GM12891 (cell line): ENCODE measurements at regions not wholly inside any gene's neighbourhood (a gene's known extent, or its start where the extent isn't known, plus 50 kb on each side); places are given as distances from the start of the nearest gene placed in this dataset.

Source experiments
- DNase-seq: peaks from one replicate; pipeline ENCODE4 v3.0.0; 2011; ENCODE audit warnings: low spot score; ENCODE audit not compliant: insufficient read length
- FAIRE-seq: peaks from 2 replicates; lab custom pipeline; 2011; peaks lifted over from hg19 to GRCh38; lab: Jason Lieb, UNC
- PAX5 ChIP-seq: IDR thresholded peaks from 2 replicates; pipeline ENCODE4 v1.6.1; 2011; ENCODE audit warnings: low read length, moderate library complexity, mild to moderate bottlenecking; ENCODE audit not compliant: insufficient read depth, severe bottlenecking
- POLR2A ChIP-seq: IDR thresholded peaks from 2 replicates; pipeline ENCODE4 v1.6.1; 2011; ENCODE audit warnings: low read depth, low read length, control low read depth
- POLR2AphosphoS5 ChIP-seq: IDR thresholded peaks from 2 replicates; pipeline ENCODE4 v1.6.1; 2011; ENCODE audit warnings: low read depth, low read length, control low read depth
- POU2F2 ChIP-seq: IDR thresholded peaks from 2 replicates; pipeline ENCODE4 v1.6.1; 2011; ENCODE audit warnings: low read depth, mild to moderate bottlenecking, control low read depth, low read length, moderate library complexity
- SPI1 ChIP-seq: IDR thresholded peaks from 2 replicates; pipeline ENCODE4 v1.6.1; 2011; ENCODE audit warnings: low read depth, low read length, control low read depth
- TAF1 ChIP-seq: IDR thresholded peaks from 2 replicates; pipeline ENCODE4 v1.6.1; 2011; ENCODE audit warnings: low read depth, low read length, control low read depth

DNA sequence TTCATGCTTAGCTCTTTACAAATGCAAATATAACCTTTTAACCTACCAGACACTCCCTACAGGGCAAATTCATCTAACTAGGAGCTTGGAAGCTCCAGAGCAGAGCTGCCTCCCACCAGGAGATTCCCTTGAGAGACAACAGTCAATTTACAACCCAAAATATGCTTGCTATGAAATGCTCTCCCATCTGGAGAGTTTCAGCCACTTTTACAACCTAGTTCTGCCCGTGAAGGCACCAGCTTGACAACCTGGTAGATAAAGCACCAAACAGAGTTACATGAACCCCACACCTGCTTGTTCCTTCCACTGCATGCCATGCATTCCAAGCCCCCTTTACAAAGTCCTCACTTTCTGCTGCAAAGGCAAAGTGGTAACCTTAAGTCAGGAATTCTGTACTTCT, 215.3 kb upstream of the KIF2B start:
- FAIRE-seq (no peak), DNase-seq (no peak)
- TF ChIP-seq PAX5: no peak
- no peak for TF ChIP-seq POU2F2
- TF ChIP-seq POLR2AphosphoS5: no peak
- no peak for TF ChIP-seq TAF1
- no peak for TF ChIP-seq POLR2A
- TF ChIP-seq SPI1: no peak

GRCh38 chr17:53588317-53588716, 234.4 kb upstream of the KIF2B start:
- no peak for TF ChIP-seq SPI1
- TF ChIP-seq POU2F2: no peak
- no peak for TF ChIP-seq TAF1
- TF ChIP-seq POLR2A: no peak
- no peak for TF ChIP-seq PAX5
- TF ChIP-seq POLR2AphosphoS5: no peak
- DNase-seq (no peak), FAIRE-seq (no peak)

GRCh38 chr17:53574038-53574437, 248.7 kb upstream of the KIF2B start:
- FAIRE-seq (no peak), DNase-seq (no peak)
- no peak for TF ChIP-seq POLR2AphosphoS5
- no peak for TF ChIP-seq POLR2A
- no peak for TF ChIP-seq TAF1
- TF ChIP-seq PAX5: no peak
- TF ChIP-seq POU2F2: no peak
- no peak for TF ChIP-seq SPI1

DNA sequence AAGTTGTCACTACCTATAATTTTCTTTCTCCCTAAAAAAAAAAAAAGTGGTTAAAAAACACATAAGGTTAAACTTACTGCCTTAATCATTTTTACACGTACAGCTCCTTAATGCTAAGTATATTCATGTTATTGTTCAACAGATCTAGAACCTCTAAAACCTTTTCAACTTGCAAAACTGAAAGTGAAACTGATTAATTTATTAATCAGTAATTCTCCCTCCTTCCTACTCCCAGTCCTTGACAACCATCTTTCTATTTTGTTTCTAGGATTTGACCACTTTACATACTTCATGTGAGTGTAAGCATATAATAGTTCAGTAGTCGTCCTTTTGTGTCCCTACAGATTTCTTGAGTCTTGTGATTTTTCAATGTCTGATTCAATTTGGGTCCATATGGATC, 251.4 kb upstream of the KIF2B start:
- no peak for DNase-seq
- FAIRE-seq: no peak
- TF ChIP-seq SPI1: no peak
- TF ChIP-seq POLR2A: no peak
- no peak for TF ChIP-seq POU2F2
- TF ChIP-seq PAX5: no peak
- TF ChIP-seq TAF1: no peak
- TF ChIP-seq POLR2AphosphoS5: no peak

- FAIRE-seq: no peak
- DNase-seq: no peak
- no peak for TF ChIP-seq SPI1
- TF ChIP-seq POU2F2: no peak
- TF ChIP-seq TAF1: no peak
- no peak for TF ChIP-seq PAX5
- TF ChIP-seq POLR2AphosphoS5: no peak
- no peak for TF ChIP-seq POLR2A
Observed at GRCh38 chr17:53570731-53571130, 252.0 kb upstream of the KIF2B start.

DNA sequence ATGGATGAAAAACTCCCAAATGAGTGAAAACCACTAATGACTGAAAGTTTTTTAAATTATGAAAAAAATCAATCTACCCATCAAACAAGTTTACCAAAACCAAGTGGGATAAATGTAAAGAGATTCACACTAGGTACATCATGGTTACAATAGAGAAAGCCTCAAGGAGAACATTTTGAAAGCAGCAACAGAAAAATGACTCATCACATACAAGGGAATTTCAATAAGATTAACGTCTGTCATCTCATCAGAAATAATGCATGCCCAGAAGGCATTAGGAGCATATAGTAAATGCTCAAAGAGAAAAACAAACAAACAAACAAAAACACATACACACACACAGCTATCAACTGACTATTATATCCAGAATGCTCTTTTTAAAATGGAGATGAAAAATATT, 261.8 kb upstream of the KIF2B start:
- no peak for TF ChIP-seq POLR2A
- no peak for TF ChIP-seq POLR2AphosphoS5
- TF ChIP-seq POU2F2: no peak
- no peak for TF ChIP-seq SPI1
- TF ChIP-seq TAF1: no peak
- FAIRE-seq: no peak
- DNase-seq: no peak

DNA sequence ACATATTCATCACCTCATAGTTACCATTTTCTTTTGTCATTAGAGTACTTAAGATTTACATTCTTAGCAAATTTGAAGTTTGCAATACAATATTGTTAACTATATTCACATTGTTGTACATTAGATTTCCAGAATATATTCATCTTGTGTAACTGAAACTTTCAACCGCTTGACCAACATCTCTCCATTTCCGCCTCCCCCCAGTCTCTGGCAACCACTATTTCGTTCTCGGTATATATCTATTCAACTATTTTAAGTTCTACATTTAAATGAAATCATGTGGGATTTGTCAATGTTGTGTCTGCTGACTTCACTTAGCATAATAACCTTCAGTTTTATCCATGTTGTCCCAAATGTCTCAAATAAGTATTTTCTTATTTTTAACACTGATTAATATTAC, 274.5 kb upstream of the KIF2B start:
- no peak for FAIRE-seq
- TF ChIP-seq PAX5 (no peak), POU2F2 (no peak), SPI1 (no peak)
- DNase-seq: no peak

GRCh38 chr17:53543472-53543871, 279.3 kb upstream of the KIF2B start:
- no peak for TF ChIP-seq POLR2A
- no peak for TF ChIP-seq POU2F2
- TF ChIP-seq PAX5: no peak
- no peak for TF ChIP-seq TAF1
- FAIRE-seq (no peak), DNase-seq (no peak)

- DNase-seq: no peak
- no peak for FAIRE-seq
- no peak for TF ChIP-seq POLR2AphosphoS5
- TF ChIP-seq SPI1: no peak
- no peak for TF ChIP-seq POU2F2
- no peak for TF ChIP-seq TAF1
- no peak for TF ChIP-seq PAX5
- no peak for TF ChIP-seq POLR2A
Observed at GRCh38 chr17:53538129-53538617, 284.6 kb upstream of the KIF2B start.

DNA sequence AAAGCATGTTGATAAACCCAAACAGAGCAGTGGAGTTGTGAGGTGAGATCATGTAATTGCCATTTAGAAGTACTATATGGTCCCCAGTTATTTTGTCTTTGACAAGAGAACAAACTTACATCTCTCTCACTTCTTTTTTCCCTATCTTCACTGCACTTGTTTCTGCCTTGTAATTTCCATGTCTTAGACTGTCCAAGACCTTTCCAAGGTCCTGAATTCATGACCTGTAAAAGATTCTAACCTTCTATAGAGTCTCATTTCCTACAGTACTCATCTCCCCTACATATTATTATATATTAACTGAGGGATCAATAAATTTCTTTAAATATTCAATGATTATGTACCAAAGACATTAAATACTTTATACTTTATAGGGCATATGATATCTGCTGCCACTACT, 295.3 kb upstream of the KIF2B start:
- FAIRE-seq: no peak
- TF ChIP-seq TAF1 (no peak), POLR2AphosphoS5 (no peak)
- no peak for DNase-seq

DNA sequence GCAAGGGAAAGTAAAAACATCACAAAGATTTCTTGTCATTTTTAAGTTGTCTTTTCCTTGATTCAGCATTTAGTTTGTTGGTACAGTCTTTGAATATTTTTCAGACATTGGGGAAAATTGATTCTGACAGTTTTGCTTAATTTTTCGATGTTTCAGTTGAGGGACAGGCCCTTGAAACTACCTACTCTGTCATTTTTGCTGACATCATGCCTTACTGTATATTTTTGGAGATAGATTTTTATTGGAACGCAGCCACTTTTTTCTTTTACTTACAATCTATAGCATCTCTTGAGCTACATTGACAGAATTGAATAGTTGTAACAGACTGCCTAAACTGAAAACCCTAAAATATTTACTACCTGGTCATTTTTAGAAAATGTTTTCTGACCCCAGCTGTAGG, 297.1 kb upstream of the KIF2B start:
- TF ChIP-seq SPI1: no peak
- no peak for TF ChIP-seq POLR2AphosphoS5
- TF ChIP-seq POLR2A: no peak
- no peak for TF ChIP-seq POU2F2
- TF ChIP-seq PAX5: no peak
- no peak for TF ChIP-seq TAF1
- FAIRE-seq (no peak), DNase-seq (no peak)
